H1 (cell line): ENCODE measurements at regions not wholly inside any gene's neighbourhood (a gene's known extent, or its start where the extent isn't known, plus 50 kb on each side); places are given as distances from the start of the nearest gene placed in this dataset.

Source experiments
- CTCF ChIA-PET: fragments of 300-600 bp; sonication (Branson Sonifier 250); formaldehyde crosslinking; loops from one replicate; lab custom pipeline; 2021; ENCODE audit not compliant: partially characterized antibody; lab: Charles Lee
- POLR2A ChIA-PET: fragments of 300-600 bp; sonication (Branson Sonifier 250); formaldehyde crosslinking; loops from one replicate; lab custom pipeline; 2021; ENCODE audit warnings: inconsistent platforms; ENCODE audit not compliant: partially characterized antibody; lab: Charles Lee
- DNase-seq, 2 experiments: peaks; one replicate each; pipeline versions ENCODE4 v3.0.0 to v3.0.0-alpha.2; 2010 to 2022; ENCODE audit warnings: low spot score in 2 of 2, low read depth in 1 of 2, mixed read lengths in 1 of 2
- FAIRE-seq: peaks from 2 replicates; lab custom pipeline; 2011; peaks lifted over from hg19 to GRCh38; lab: Jason Lieb, UNC
- H2AFZ ChIP-seq: 2 replicates; pipeline ENCODE4 v1.8.1; 2012; ENCODE audit warnings: low read length, inconsistent platforms
- H2AK5ac ChIP-seq: 2 replicates; pipeline ENCODE4 v1.6.1; 2013; ENCODE audit warnings: low read depth, low read length
- H2BK120ac ChIP-seq: replicated peaks from 2 replicates; pipeline ENCODE3; 2013; ENCODE audit warnings: low read depth, low read length, inconsistent platforms
- H2BK12ac ChIP-seq: 2 replicates; pipeline ENCODE4 v1.6.1; 2013; ENCODE audit warnings: low read depth, low read length
- H2BK15ac ChIP-seq: 2 replicates; pipeline ENCODE4 v1.6.1; 2013; ENCODE audit warnings: low read length
- H2BK20ac ChIP-seq: 2 replicates; pipeline ENCODE4 v1.6.1; 2013; ENCODE audit warnings: low read length
- H2BK5ac ChIP-seq: 2 replicates; pipeline ENCODE4 v1.6.1; 2013; ENCODE audit warnings: low read depth, low read length
- H3K14ac ChIP-seq: 2 replicates; pipeline ENCODE4 v1.6.1; 2013; ENCODE audit warnings: inconsistent platforms; ENCODE audit not compliant: insufficient read length
- H3K18ac ChIP-seq: 2 replicates; pipeline ENCODE4 v1.6.1; 2013; ENCODE audit warnings: low read length; ENCODE audit errors: extremely low read depth
- H3K23ac ChIP-seq: 2 replicates; pipeline ENCODE4 v1.6.1; 2013; ENCODE audit warnings: inconsistent platforms; ENCODE audit not compliant: insufficient read length
- H3K23me2 ChIP-seq: 2 replicates; pipeline ENCODE4 v1.6.1; 2013; ENCODE audit warnings: low read depth, low read length
- H3K27ac ChIP-seq: 2 replicates; pipeline ENCODE4 v1.6.1; 2011; ENCODE audit warnings: low read depth, low read length, inconsistent platforms
- H3K27me3 ChIP-seq, 4 experiments: replicated peaks in 1 of 4; 1 replicate in 1 of 4; 2 replicates in 3 of 4; pipeline versions ENCODE4 v1.6.1 to v1.8.1; 2011 to 2013; ENCODE audit warnings: low read length in 3 of 4, mild to moderate bottlenecking in 3 of 4, inconsistent platforms in 2 of 4, mixed read lengths in 2 of 4, moderate library complexity in 1 of 4; ENCODE audit not compliant: control insufficient read depth in 3 of 4, insufficient read depth in 3 of 4; ENCODE audit errors: extremely low read depth in 1 of 4
- H3K36me3 ChIP-seq, 4 experiments: 2 replicates each; pipeline versions ENCODE4 v1.6.1 to v1.8.1; 2011 to 2013; ENCODE audit warnings: mild to moderate bottlenecking in 4 of 4, low read length in 3 of 4, moderate library complexity in 2 of 4, control low read depth in 1 of 4, inconsistent platforms in 1 of 4; ENCODE audit not compliant: insufficient read depth in 4 of 4, control insufficient read depth in 2 of 4
- H3K4ac ChIP-seq: replicated peaks from 2 replicates; pipeline ENCODE3; 2013; ENCODE audit warnings: low read length, low read depth, mixed read lengths, inconsistent platforms; ENCODE audit not compliant: insufficient read length
- H3K4me1 ChIP-seq, 4 experiments: replicated peaks in 1 of 4; 1 replicate in 1 of 4; 2 replicates in 3 of 4; pipeline versions ENCODE4 v1.6.1 to v1.8.1; 2011 to 2013; ENCODE audit warnings: low read length in 3 of 4, inconsistent platforms in 2 of 4, mixed read lengths in 1 of 4; ENCODE audit not compliant: insufficient read depth in 4 of 4, control insufficient read depth in 3 of 4
- H3K4me2 ChIP-seq, 2 experiments: 2 replicates each; pipeline versions ENCODE4 v1.6.1 to v1.8.1; 2011 to 2013; ENCODE audit warnings: low read depth in 2 of 2, low read length in 2 of 2, control low read depth in 1 of 2, inconsistent platforms in 1 of 2, mild to moderate bottlenecking in 1 of 2; ENCODE audit not compliant: insufficient read depth in 1 of 2
- H3K4me3 ChIP-seq, 4 experiments: fragments of 200-600, 300-600 bp in 1 of 4; sonication (generic), shearing (Covaris generic), sonication (Bioruptor Twin) in 1 of 4; 2 replicates each; pipeline versions ENCODE4 v1.5.1 to v1.8.1; 2011 to 2016; ENCODE audit warnings: low read length in 4 of 4, low read depth in 3 of 4, control low read depth in 2 of 4, inconsistent platforms in 2 of 4, mild to moderate bottlenecking in 2 of 4, mixed read lengths in 1 of 4, moderate library complexity in 1 of 4; ENCODE audit not compliant: insufficient read depth in 2 of 4; ENCODE audit errors: extremely low read depth in 1 of 4
- H3K56ac ChIP-seq: replicated peaks from 2 replicates; pipeline ENCODE3; 2013; ENCODE audit warnings: low read depth, mild to moderate bottlenecking, mixed read lengths, low read length, inconsistent platforms; ENCODE audit not compliant: insufficient read length
- H3K79me1 ChIP-seq: 2 replicates; pipeline ENCODE4 v1.6.1; 2013; ENCODE audit warnings: low read depth, low read length, control low read depth
- H3K79me2 ChIP-seq, 2 experiments: 2 replicates each; pipeline versions ENCODE4 v1.6.1 to v1.8.1; 2012 to 2013; ENCODE audit warnings: low read length in 2 of 2, mild to moderate bottlenecking in 2 of 2, inconsistent platforms in 1 of 2; ENCODE audit not compliant: insufficient read depth in 2 of 2, control insufficient read depth in 1 of 2
- H3K9ac ChIP-seq, 4 experiments: replicated peaks in 1 of 4; 1 replicate in 1 of 4; 2 replicates in 3 of 4; pipeline versions ENCODE4 v1.6.1 to v1.8.1; 2011 to 2013; ENCODE audit warnings: low read depth in 3 of 4, low read length in 3 of 4, control low read depth in 2 of 4, mild to moderate bottlenecking in 2 of 4, moderate library complexity in 2 of 4, inconsistent platforms in 1 of 4; ENCODE audit errors: extremely low read depth in 1 of 4
- H3K9me3 ChIP-seq, 2 experiments: 2 replicates each; pipeline versions ENCODE4 v1.6.1 to v1.8.1; 2012 to 2013; ENCODE audit warnings: mild to moderate bottlenecking in 2 of 2, moderate library complexity in 2 of 2, control low read depth in 1 of 2, inconsistent platforms in 1 of 2, low read depth in 1 of 2, low read length in 1 of 2, mixed read lengths in 1 of 2; ENCODE audit not compliant: insufficient read depth in 2 of 2
- H4K20me1 ChIP-seq, 2 experiments: replicated peaks in 1 of 2; 2 replicates each; pipeline versions ENCODE3 to v1.8.1; 2011 to 2013; ENCODE audit warnings: inconsistent platforms in 2 of 2, low read length in 2 of 2, mild to moderate bottlenecking in 1 of 2; ENCODE audit not compliant: insufficient read depth in 2 of 2, control insufficient read depth in 1 of 2
- H4K5ac ChIP-seq: 2 replicates; pipeline ENCODE4 v1.6.1; 2013; ENCODE audit warnings: low read length, low read depth, mixed read lengths, inconsistent platforms; ENCODE audit not compliant: insufficient read length
- H4K8ac ChIP-seq: 2 replicates; pipeline ENCODE4 v1.8.0; 2013; ENCODE audit warnings: mild to moderate bottlenecking, moderate library complexity, low read length, inconsistent platforms; ENCODE audit not compliant: insufficient read depth; ENCODE audit errors: extremely low read depth
- H4K91ac ChIP-seq: replicated peaks from 2 replicates; pipeline ENCODE3; 2013; ENCODE audit warnings: low read length, mixed read lengths, inconsistent platforms; ENCODE audit not compliant: insufficient read length
- KDM4A ChIP-seq: IDR thresholded peaks from one replicate; pipeline ENCODE4 v1.7.1; 2012; ENCODE audit warnings: low read depth, mild to moderate bottlenecking, moderate library complexity, low read length, inconsistent platforms; ENCODE audit not compliant: severe bottlenecking
- WGBS, 2 experiments: shearing (Covaris generic) in 1 of 2; methylation state at CpG; one replicate each; pipeline versions ENCODE4 v1.1.6 to v1.1.7; 2013 to 2015; ENCODE audit warnings: low lambda C conversion rate in 2 of 2, mixed read lengths in 2 of 2, inconsistent platforms in 1 of 2, low coverage in 1 of 2, missing lambda C conversion rate in 1 of 2; ENCODE audit not compliant: insufficient replicate concordance in 2 of 2, insufficient coverage in 1 of 2, insufficient read length in 1 of 2; ENCODE audit errors: extremely low coverage in 1 of 2, missing lambda C conversion rate in 1 of 2; 5-methylcytosine and 5-hydroxymethylcytosine counted together

GRCh38 chr6:55696041-55696440 is 117.0 kb upstream of the HMGCLL1 start:
- peaks cover 0 to 5% (median 3%) of the 10 kb centered on the region in 4 experiments; a peak in 2 of 7 replicates for H3K4me1 ChIP-seq
- no peak overlapping the region for H2BK20ac ChIP-seq
- H2BK12ac ChIP-seq = no peak overlapping the region
- H3K23ac ChIP-seq = no peak overlapping the region
- H4K91ac ChIP-seq = no peak overlapping the region
- DNase-seq (no peak), FAIRE-seq (no peak)
- H2BK5ac ChIP-seq = no peak overlapping the region
- no peak overlapping the region for H3K9ac ChIP-seq
- no peak overlapping the region for H2AK5ac ChIP-seq
- H3K14ac ChIP-seq = no peak overlapping the region
- H2BK15ac ChIP-seq = no peak overlapping the region
- no peaks in the 10 kb centered on the region for H3K9me3 ChIP-seq
- no peaks in the 10 kb centered on the region for H4K20me1 ChIP-seq
- H3K4me3 ChIP-seq = no peak overlapping the region
- 88% methylated on average over 2 of the region's 2 CpGs; no CpG with 5 or more reads in 1 of the 2 experiments for WGBS, 2 experiments
- no peak overlapping the region for H2BK120ac ChIP-seq
- H3K18ac ChIP-seq = no peak overlapping the region; the same call in 1 of the 2 replicates
- H3K79me2 ChIP-seq = no peaks in the 10 kb centered on the region
- no peak overlapping the region for H4K5ac ChIP-seq
- no peak overlapping the region for H3K4me2 ChIP-seq
- H2AFZ ChIP-seq = no peak overlapping the region
- ChIA-PET CTCF (no interaction called here), POLR2A (no interaction called here)
- H3K4ac ChIP-seq = no peak overlapping the region
- no peaks in the 10 kb centered on the region for H3K27me3 ChIP-seq
- no peaks in the 10 kb centered on the region for H3K79me1 ChIP-seq
- no peaks in the 10 kb centered on the region for H3K23me2 ChIP-seq
- no peaks in the 10 kb centered on the region for H3K36me3 ChIP-seq
- no peak overlapping the region for H4K8ac ChIP-seq
- H3K27ac ChIP-seq = no peak overlapping the region
- H3K56ac ChIP-seq = no peak overlapping the region
- TF ChIP-seq KDM4A = no peak
